Pancreas (tissue), 10 donors: ENCODE measurements at regions not wholly inside any gene's neighbourhood (a gene's known extent, or its start where the extent isn't known, plus 50 kb on each side); places are given as distances from the start of the nearest gene placed in this dataset.

ENCODE experiments used
- ATAC-seq, 4 donors: fragments of 200-7000 bp; cut with Tn5 transposase; one replicate each; pipeline versions ENCODE4 v1.8.0 to v1.9.1; 2020; ENCODE audit warnings: mild to moderate bottlenecking in 4 of 4, moderate library complexity in 4 of 4
- DNase-seq, 6 donors: peaks; one replicate each; pipeline ENCODE4 v3.0.0-alpha.2; 2020
- FAIRE-seq: peaks from 2 replicates; lab custom pipeline; 2012; peaks lifted over from hg19 to GRCh38; lab: Jason Lieb, UNC
- H3K27ac ChIP-seq, 4 donors: fragments of 200-600 bp; sonication (generic); 1 replicate in 3 of 4; 2 replicates in 1 of 4; pipeline versions ENCODE4 v1.5.0 to v1.8.0; 2020
- H3K27me3 ChIP-seq, 4 donors: fragments of 200-600 bp; one replicate each; pipeline ENCODE4 v1.8.0; 2021
- H3K36me3 ChIP-seq, 3 donors: fragments of 200-600 bp; sonication (generic) in 1 of 3; one replicate each; pipeline versions ENCODE4 v1.5.0 to v1.8.0; 2020 to 2021
- H3K4me1 ChIP-seq, 3 donors: fragments of 200-600 bp; one replicate each; pipeline ENCODE4 v1.8.0; 2021
- H3K4me3 ChIP-seq, 4 donors: fragments of 200-600 bp; sonication (generic) in 2 of 4; one replicate each; pipeline versions ENCODE4 v1.5.0 to v1.8.0; 2020 to 2021
- H3K9me3 ChIP-seq, 4 donors: fragments of 200-600 bp; one replicate each; pipeline ENCODE4 v1.8.0; 2021
- WGBS, 2 donors: extraction: QIAGEN DNeasy Blood & Tissue Kit; methylation state at CpG; one replicate each; pipeline ENCODE4 v1.1.7; 2013; 5-methylcytosine and 5-hydroxymethylcytosine counted together
- intact Hi-C, 3 donors: fragments of 100-400 bp; cut with DNase I; formaldehyde crosslinking; loops; one replicate each; pipeline versions ENCODE4 v1.11.1 to v1.14.2; 2022
- TF ChIP-seq, protein P1 (sequence below), 4 donors: fragments of 200-600 bp; sonication (generic) in 3 of 4; IDR thresholded peaks; one replicate each; pipeline versions ENCODE4 v1.5.0 to v1.8.0; 2021; ENCODE audit warnings: antibody characterized with exemption in 4 of 4
- donor health status: healthy with polysubstance abuse.
- donor health status: DM: no; HTN: no; CAD: no; lungs with moderate emphysema.
- donor health status: DM: no; HTN: no; CAD: no.
- donor health status: control.
- donor health status: control.
- donor health status: Bipolar disorder and iron deficiency.
- donor health status: DM: yes; HTN: yes; CAD: no.
- donor health status: DM: no; HTN: no; CAD: no.
- donor health status: DM: no; HTN: no; CAD: no.
- donor health status: DM: yes; HTN: yes; CAD: no.

GRCh38 chr12:45547822-45548221, 181.7 kb upstream of the ARID2 start:
- Histone ChIP-seq H3K36me3 (no peaks in the 10 kb centered on the region), H3K4me1 (no peaks in the 10 kb centered on the region), H3K27ac (no peak overlapping the region), H3K9me3 (no peaks in the 10 kb centered on the region), H3K27me3 (no peaks in the 10 kb centered on the region), H3K4me3 (no peak overlapping the region)
- 48 to 62% methylated on average over 1 of the region's 1 CpG for WGBS, 2 donors
- no peak for ATAC-seq
- DNase-seq: no peak
- FAIRE-seq: no peak
- intact Hi-C loops: loop anchor here in 1 of 3 donors (10.0 kb wide), 1 partner anchor 197 kb away; no protein-coding TSS in a partner anchor
- TF ChIP-seq, protein P1, sequence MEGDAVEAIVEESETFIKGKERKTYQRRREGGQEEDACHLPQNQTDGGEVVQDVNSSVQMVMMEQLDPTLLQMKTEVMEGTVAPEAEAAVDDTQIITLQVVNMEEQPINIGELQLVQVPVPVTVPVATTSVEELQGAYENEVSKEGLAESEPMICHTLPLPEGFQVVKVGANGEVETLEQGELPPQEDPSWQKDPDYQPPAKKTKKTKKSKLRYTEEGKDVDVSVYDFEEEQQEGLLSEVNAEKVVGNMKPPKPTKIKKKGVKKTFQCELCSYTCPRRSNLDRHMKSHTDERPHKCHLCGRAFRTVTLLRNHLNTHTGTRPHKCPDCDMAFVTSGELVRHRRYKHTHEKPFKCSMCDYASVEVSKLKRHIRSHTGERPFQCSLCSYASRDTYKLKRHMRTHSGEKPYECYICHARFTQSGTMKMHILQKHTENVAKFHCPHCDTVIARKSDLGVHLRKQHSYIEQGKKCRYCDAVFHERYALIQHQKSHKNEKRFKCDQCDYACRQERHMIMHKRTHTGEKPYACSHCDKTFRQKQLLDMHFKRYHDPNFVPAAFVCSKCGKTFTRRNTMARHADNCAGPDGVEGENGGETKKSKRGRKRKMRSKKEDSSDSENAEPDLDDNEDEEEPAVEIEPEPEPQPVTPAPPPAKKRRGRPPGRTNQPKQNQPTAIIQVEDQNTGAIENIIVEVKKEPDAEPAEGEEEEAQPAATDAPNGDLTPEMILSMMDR (IDR thresholded peaks at IDR 0.05): no peak

DNA sequence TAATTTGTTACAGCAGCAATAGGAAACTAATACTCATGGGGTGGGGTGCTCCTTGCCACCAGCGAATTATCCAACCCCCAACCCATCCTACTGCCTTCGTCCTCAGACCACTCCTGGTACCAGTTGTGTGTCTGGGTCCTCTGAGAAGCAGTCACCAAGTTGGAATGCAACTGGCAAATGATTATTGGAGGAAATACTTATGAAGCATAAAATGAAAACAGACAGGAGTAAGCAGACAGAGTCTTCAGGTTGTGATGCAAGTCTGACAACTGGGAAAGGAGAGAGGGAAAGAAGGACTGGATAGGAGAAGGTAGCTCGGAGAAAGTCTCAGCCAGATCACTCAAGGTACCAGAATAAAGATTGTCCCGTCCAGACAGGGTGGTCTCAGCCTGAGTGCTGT, 181.1 kb upstream of the ARID2 start:
- FAIRE-seq: no peak
- Histone ChIP-seq H3K9me3 (no peaks in the 10 kb centered on the region), H3K27ac (no peak overlapping the region), H3K36me3 (no peaks in the 10 kb centered on the region), H3K4me1 (no peaks in the 10 kb centered on the region), H3K4me3 (no peak overlapping the region), H3K27me3 (no peaks in the 10 kb centered on the region)
- no peak for DNase-seq
- intact Hi-C loops: loop anchor here in 1 of 3 donors (10.0 kb wide), 1 partner anchor 196 kb away; no protein-coding TSS in a partner anchor
- 64 to 73% methylated on average over 4 of the region's 4 CpGs for WGBS, 2 donors
- ATAC-seq: no peak
- TF ChIP-seq, protein P1 (IDR thresholded peaks at IDR 0.05): no peak

- TF ChIP-seq, protein P1 (IDR thresholded peaks at IDR 0.05): no peak
- intact Hi-C loops: loop anchor here in 1 of 3 donors (10.0 kb wide), 1 partner anchor 195 kb away; no protein-coding TSS in a partner anchor
- WGBS, 2 donors: 83 to 85% methylated on average over 4 of the region's 4 CpGs
- no peak for ATAC-seq
- FAIRE-seq: no peak
- H3K4me1 ChIP-seq: no peaks in the 10 kb centered on the region
- no peak for DNase-seq
- H3K27ac ChIP-seq: no peak overlapping the region
- H3K4me3 ChIP-seq: no peak overlapping the region
- no peaks in the 10 kb centered on the region for H3K27me3 ChIP-seq
- H3K36me3 ChIP-seq: no peaks in the 10 kb centered on the region
- H3K9me3 ChIP-seq: no peaks in the 10 kb centered on the region
Observed at GRCh38 chr12:45549337-45549902, 180.1 kb upstream of the ARID2 start.

DNA sequence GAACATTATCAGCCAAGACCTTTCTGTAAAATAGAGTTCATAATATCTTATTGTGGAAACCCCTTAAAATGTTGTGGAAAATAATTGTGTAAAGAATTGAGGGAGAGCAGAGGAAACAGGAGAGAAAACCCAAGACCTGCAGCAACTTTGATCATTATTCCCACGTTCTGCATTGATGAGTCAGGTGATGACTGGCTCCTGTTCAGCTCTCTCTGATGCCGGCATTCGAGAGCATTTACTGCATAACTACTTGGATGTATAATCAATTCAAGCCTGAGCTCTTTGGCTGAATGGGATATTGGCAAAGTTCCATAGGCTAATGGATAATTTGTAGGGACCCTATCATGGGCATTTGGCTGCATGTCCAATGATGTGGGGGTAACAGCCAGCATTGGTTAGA, 176.3 kb upstream of the ARID2 start:
- Histone ChIP-seq H3K9me3 (no peaks in the 10 kb centered on the region), H3K27ac (no peak overlapping the region), H3K27me3 (no peaks in the 10 kb centered on the region), H3K4me3 (no peak overlapping the region), H3K36me3 (no peaks in the 10 kb centered on the region), H3K4me1 (no peaks in the 10 kb centered on the region)
- intact Hi-C loops: no loop called here
- no peak for ATAC-seq
- TF ChIP-seq, protein P1 (IDR thresholded peaks at IDR 0.05): no peak
- FAIRE-seq: no peak
- DNase-seq: no peak
- WGBS, 2 donors: 86 to 94% methylated on average over 3 of the region's 3 CpGs

GRCh38 chr12:45557016-45557415, 172.5 kb upstream of the ARID2 start:
- H3K27me3 ChIP-seq: no peaks in the 10 kb centered on the region
- FAIRE-seq: no peak
- no peak for DNase-seq
- TF ChIP-seq, protein P1 (IDR thresholded peaks at IDR 0.05): no peak
- peaks cover 0 to 2% (median 0%) of the 10 kb centered on the region in 3 donors for H3K36me3 ChIP-seq
- peak in 2 of 4 donors; percentile 32 to 52 for ATAC-seq
- H3K27ac ChIP-seq: no peak overlapping the region
- H3K9me3 ChIP-seq: no peaks in the 10 kb centered on the region
- intact Hi-C loops: no loop called here
- no peak overlapping the region for H3K4me3 ChIP-seq
- no peaks in the 10 kb centered on the region for H3K4me1 ChIP-seq
